Naive B cell (primary cell): ENCODE measurements at regions not wholly inside any gene's neighbourhood (a gene's known extent, or its start where the extent isn't known, plus 50 kb on each side); places are given as distances from the start of the nearest gene placed in this dataset.
"Not testable (repeated sequence)": the region's sequence is repeated elsewhere in the genome, so short reads cannot be mapped to it uniquely, and the experiment has no call there.

ENCODE experiments used
- ATAC-seq, 2 donors: fragments of 150-1000 bp; cut with Tn5 transposase; 2 replicates each; pipeline ENCODE4 v1.10.0; 2021; ENCODE audit warnings: low read depth in 2 of 2, mild to moderate bottlenecking in 2 of 2, moderate library complexity in 2 of 2
- DNase-seq: peaks from one replicate; pipeline ENCODE4 v3.0.0; 2022
- H3K27ac Mint-ChIP-seq, 6 donors: one replicate each; pipeline ENCODE4 v1.8.0; 2020 to 2022; ENCODE audit warnings: mild to moderate bottlenecking in 6 of 6, mixed read lengths in 6 of 6, moderate library complexity in 5 of 6, inconsistent platforms in 2 of 6
- H3K27me3 Mint-ChIP-seq, 3 donors: one replicate each; pipeline ENCODE4 v1.8.0; 2021 to 2022; ENCODE audit warnings: mixed read lengths in 3 of 3, mild to moderate bottlenecking in 1 of 3
- H3K36me3 Mint-ChIP-seq, 2 donors: one replicate each; pipeline ENCODE4 v1.8.0; 2020 to 2022; ENCODE audit warnings: mixed read lengths in 2 of 2, inconsistent platforms in 1 of 2, mild to moderate bottlenecking in 1 of 2
- H3K4me1 Mint-ChIP-seq, 3 donors: one replicate each; pipeline ENCODE4 v1.8.0; 2020 to 2022; ENCODE audit warnings: mixed read lengths in 3 of 3, inconsistent platforms in 1 of 3, mild to moderate bottlenecking in 1 of 3, moderate library complexity in 1 of 3
- H3K4me3 Mint-ChIP-seq, 8 donors: one replicate each; pipeline ENCODE4 v1.8.0; 2020 to 2022; ENCODE audit warnings: mild to moderate bottlenecking in 8 of 8, mixed read lengths in 8 of 8, moderate library complexity in 8 of 8, inconsistent platforms in 2 of 8
- H3K9me3 Mint-ChIP-seq, 7 donors: one replicate each; pipeline ENCODE4 v1.8.0; 2020 to 2022; ENCODE audit warnings: mixed read lengths in 7 of 7, mild to moderate bottlenecking in 5 of 7, inconsistent platforms in 2 of 7, moderate library complexity in 1 of 7

DNA sequence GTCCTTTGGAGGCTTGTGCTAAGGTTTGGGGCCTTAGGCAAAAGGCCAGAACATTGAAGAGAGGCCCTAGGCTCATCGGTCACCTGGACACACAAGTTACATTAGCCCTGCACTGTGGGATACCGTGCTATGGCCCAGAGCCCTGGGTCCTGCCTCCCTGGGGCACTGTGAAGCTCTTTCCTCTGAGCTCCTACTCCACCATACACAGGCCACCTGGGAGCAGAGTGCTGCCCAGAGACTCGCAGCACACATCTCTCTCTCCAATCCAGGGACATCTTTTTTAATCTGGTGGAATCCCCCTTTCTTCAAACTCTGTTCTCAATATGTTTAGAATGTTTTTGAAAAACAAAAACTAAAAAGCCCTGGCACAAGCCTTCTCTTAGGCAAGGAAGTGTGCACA is 314.2 kb upstream of the RGS6 start:
- Mint-ChIP-seq H3K4me3 (peak overlapping the region in 1 of 8 donors; percentile 30), H3K36me3 (peaks cover 40 to 46% of the 10 kb centered on the region in 2 donors), H3K9me3 (no peaks in the 10 kb centered on the region), H3K27me3 (no peaks in the 10 kb centered on the region), H3K4me1 (peaks cover 31 to 47% (median 40%) of the 10 kb centered on the region in 3 donors), H3K27ac (peak overlapping the region in 1 of 6 donors; percentile 59)
- ATAC-seq = no peak
- no peak for DNase-seq

DNA sequence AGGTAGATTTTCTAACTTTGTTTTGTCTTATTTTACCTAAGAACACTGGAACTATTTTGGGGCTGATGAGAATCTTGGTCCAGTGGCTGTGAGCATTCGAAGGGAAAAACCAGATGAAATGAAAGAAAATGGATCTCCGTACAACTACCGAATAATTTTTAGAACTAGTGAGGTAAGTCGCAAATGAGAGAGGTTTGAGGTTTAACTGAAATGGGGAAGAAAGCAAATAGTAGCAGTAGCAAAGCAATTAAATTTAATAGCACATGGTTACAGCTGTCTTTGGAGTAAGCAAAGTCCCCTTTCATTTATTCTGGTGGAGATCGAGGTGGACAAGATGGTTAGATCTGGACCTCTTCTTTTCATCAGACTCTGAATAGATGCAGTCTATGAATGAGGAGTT is 313.5 kb upstream of the RGS6 start:
- H3K27me3 Mint-ChIP-seq = no peaks in the 10 kb centered on the region
- H3K27ac Mint-ChIP-seq = peak overlapping the region in 1 of 6 donors; percentile 22
- H3K4me1 Mint-ChIP-seq = peaks cover 25 to 43% (median 35%) of the 10 kb centered on the region in 3 donors
- H3K36me3 Mint-ChIP-seq = peaks cover 43 to 53% of the 10 kb centered on the region in 2 donors
- DNase-seq = no peak
- no peaks in the 10 kb centered on the region for H3K9me3 Mint-ChIP-seq
- no peak for ATAC-seq
- H3K4me3 Mint-ChIP-seq = no peak overlapping the region

DNA sequence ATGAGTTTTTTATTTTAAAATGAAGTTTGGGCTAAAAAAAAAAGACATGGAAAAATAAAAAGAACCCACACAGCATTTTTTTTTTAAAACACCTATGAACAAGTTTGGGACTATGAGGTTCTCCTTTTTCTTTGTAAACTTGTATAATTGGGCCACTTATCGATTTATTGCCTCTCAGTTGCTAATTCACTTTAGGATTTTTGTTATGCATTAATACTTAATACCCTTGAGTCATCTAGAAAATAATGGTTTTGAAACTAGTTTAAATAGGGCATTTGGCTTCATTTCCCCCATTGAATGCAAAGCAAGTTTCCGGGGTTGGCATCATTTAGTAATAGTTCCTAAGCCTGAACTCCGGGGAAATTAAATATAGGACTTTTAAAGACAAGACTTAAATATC is 312.8 kb upstream of the RGS6 start:
- ATAC-seq (no peak), DNase-seq (no peak)
- Mint-ChIP-seq H3K36me3 (peaks cover 46 to 60% of the 10 kb centered on the region in 2 donors), H3K27me3 (no peaks in the 10 kb centered on the region), H3K4me1 (peaks cover 24 to 43% (median 34%) of the 10 kb centered on the region in 3 donors), H3K9me3 (no peaks in the 10 kb centered on the region), H3K27ac (peak overlapping the region in 1 of 6 donors; percentile 50), H3K4me3 (no peak overlapping the region)

DNA sequence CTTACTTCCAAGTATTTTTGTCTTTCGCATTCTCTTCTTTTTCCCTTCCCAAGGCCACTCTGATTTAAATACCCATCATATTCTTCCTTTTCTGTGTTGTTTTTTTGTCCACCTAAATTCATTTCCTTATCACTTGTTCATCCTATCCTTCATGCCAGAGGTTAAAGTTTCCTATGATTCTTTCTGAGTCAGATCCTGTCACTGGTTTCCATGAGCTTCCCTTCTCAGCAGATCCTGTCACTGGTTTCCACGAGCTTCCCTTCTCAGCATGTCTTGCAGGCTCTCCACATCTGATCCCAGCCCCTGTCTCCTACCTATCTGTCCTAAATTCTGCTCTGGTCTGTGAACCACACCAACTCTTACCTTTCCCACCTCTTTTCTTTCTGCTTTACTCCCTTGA is 311.8 kb upstream of the RGS6 start:
- Mint-ChIP-seq H3K4me1 (peaks cover 21 to 38% (median 30%) of the 10 kb centered on the region in 3 donors), H3K27me3 (no peaks in the 10 kb centered on the region)

DNA sequence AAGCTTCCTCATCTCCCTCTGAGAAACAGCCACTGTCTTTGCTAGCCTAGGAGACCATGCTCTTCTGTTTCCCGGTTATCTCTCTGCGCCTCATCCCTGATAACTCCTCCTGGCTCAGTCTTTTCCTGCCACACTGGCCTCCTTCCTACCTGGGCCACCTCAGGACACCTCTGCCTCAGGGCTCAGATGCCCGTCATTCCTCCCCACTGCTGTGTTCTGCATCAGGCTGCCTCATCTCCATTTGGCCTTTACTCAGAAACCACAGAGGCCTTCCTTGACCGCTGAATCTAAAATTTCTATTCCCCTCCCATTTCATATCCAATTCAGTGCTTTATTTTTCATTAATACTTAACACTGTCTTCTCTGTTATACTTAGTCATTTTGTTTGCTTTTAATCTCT is 311.0 kb upstream of the RGS6 start:
- no peak for ATAC-seq
- H3K9me3 Mint-ChIP-seq = no peaks in the 10 kb centered on the region
- H3K36me3 Mint-ChIP-seq = peaks cover 46 to 61% of the 10 kb centered on the region in 2 donors
- peak overlapping the region in 4 of 6 donors; percentile 32 to 83 (median 55) for H3K27ac Mint-ChIP-seq
- no peak overlapping the region for H3K4me3 Mint-ChIP-seq
- H3K4me1 Mint-ChIP-seq = peaks cover 12 to 31% (median 22%) of the 10 kb centered on the region in 3 donors
- DNase-seq = no peak
- no peaks in the 10 kb centered on the region for H3K27me3 Mint-ChIP-seq

More for the DNA sequence above, 311.8 kb upstream of the RGS6 start:
- ATAC-seq = no peak
- Mint-ChIP-seq H3K9me3 (no peaks in the 10 kb centered on the region), H3K4me3 (peak overlapping the region in 1 of 8 donors; percentile 70), H3K27ac (peak overlapping the region; percentile 6 to 88 (median 34)), H3K36me3 (peaks cover 45 to 60% of the 10 kb centered on the region in 2 donors)
- DNase-seq = no peak

DNA sequence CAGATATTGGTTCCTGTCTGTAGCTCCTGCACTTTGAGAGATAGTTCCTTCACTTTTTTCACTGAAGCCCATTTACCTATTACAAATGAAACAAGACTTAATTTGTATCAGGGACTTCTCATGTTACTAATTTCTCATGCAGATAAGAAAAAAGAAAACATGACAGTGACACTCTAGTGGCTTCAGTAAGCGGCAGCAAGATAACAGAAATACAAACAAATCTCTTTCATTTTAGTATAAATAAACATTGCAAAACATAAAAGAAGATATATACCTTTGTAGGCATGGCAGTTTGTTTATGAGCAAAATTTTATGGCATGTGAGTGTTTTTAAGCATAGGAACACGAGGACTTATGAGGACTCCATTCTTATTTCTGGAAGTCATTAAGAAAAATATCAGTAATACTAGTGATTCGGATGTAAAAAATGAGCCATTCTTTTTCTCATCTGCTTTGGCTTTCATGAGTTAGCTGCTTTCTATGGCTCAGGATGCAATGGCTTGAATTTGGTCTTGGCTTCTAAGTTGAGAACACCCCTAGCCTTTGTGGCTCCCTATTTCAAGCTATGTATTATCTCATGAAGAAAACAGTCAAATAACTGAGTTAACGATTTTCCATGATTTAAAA is 310.1 kb upstream of the RGS6 start:
- H3K27me3 Mint-ChIP-seq = no peaks in the 10 kb centered on the region
- H3K4me3 Mint-ChIP-seq = no peak overlapping the region
- DNase-seq = no peak
- no peak for ATAC-seq
- peaks cover 4 to 25% (median 14%) of the 10 kb centered on the region in 3 donors for H3K4me1 Mint-ChIP-seq
- no peaks in the 10 kb centered on the region for H3K9me3 Mint-ChIP-seq
- peak overlapping the region in 3 of 6 donors; percentile 15 to 60 (median 36) for H3K27ac Mint-ChIP-seq
- H3K36me3 Mint-ChIP-seq = peaks cover 39 to 61% of the 10 kb centered on the region in 2 donors

DNA sequence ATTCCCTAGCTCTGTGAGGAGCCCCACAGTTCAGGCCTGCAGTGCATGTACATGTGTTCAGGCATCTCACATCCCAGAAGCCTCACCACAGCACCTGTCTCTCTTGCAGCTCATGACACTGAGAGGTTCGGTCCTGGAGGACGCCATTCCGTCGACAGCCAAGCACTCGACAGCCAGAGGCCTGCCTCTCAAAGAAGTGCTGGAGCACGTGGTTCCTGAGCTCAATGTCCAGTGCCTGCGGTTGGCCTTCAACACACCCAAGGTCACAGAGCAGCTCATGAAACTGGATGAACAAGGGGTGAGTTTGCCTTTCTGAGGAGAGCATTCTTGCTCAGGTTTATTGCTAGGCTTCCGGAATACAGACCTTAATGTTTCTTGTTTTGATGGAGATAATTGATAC is 308.3 kb upstream of the RGS6 start:
- Mint-ChIP-seq H3K9me3 (peaks cover 0 to 2% (median 0%) of the 10 kb centered on the region in 7 donors), H3K27me3 (no peaks in the 10 kb centered on the region), H3K36me3 (peaks cover 43 to 58% of the 10 kb centered on the region in 2 donors), H3K4me1 (peaks cover 4 to 20% (median 7%) of the 10 kb centered on the region in 3 donors), H3K4me3 (no peak overlapping the region), H3K27ac (peak overlapping the region in 2 of 6 donors; percentile 60 to 78)
- ATAC-seq (no peak), DNase-seq (no peak)

DNA sequence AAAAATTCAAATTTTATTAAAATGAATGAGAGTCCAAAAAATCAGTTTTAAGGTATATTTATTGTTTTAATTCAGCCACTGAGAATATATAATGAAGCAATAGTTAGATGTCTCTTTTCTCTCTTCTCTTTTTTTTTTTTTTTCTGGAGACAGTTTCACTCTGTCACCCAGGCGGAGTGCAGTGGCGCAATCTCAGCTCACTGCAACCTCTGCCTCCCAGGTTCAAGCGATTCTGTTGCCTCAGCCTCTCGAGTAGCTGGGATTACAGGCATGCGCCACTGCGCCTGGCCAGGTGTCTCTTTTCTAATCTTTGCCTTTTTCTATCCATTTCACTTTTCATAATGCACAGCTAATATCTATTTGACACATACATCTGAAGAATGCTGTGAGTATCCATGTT is 307.1 kb upstream of the RGS6 start:
- Mint-ChIP-seq H3K36me3 (peaks cover 42 to 56% of the 10 kb centered on the region in 2 donors), H3K27ac (peak overlapping the region in 4 of 6 donors; percentile 12 to 52 (median 36)), H3K4me1 (peaks cover 4 to 20% (median 7%) of the 10 kb centered on the region in 3 donors), H3K9me3 (peaks cover 0 to 2% (median 0%) of the 10 kb centered on the region in 7 donors), H3K4me3 (no peak overlapping the region), H3K27me3 (no peaks in the 10 kb centered on the region)
- DNase-seq (no peak), ATAC-seq (no peak)

DNA sequence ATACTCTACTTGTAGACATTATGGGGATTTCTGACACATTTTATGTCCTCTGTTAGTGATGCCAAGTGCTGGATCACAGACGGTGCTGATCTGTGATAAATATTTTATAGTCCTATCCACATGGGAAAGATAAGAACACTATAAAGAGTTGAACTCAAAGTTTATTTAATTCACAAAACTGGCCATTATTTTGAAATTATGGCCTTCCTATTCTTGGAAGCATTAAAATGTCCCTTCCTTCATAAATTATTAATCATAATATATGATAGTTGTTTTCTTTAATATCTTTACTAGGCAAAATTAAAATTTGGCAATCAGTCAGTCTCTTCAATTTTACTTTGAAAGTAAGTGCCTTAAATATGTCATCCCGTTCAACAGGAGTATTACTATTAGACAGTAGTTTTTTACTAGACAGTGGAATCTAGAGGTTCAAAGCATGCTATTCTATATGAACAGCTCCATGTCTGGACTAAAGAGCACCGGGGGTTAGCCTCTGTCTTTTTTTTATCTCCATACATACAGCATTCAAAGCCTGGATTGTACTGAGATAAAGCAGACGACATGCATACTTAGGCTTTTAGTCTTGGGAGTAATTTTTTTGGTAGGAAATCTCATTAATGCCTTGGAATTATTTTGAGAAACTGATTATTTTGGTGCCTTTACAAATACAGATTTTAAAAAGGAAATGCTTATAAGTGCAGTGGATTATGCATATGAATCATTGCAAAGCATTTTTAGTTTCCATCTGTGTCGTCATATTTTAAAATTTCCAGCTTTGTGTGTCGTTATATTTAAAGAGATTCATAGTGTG is 306.1 kb upstream of the RGS6 start:
- peaks cover 38 to 47% of the 10 kb centered on the region in 2 donors for H3K36me3 Mint-ChIP-seq
- no peak for ATAC-seq
- H3K27me3 Mint-ChIP-seq = no peaks in the 10 kb centered on the region
- DNase-seq = no peak
- H3K9me3 Mint-ChIP-seq = peaks cover 0 to 5% (median 4%) of the 10 kb centered on the region in 7 donors
- H3K4me1 Mint-ChIP-seq = peaks cover 0 to 11% (median 4%) of the 10 kb centered on the region in 3 donors
- H3K4me3 Mint-ChIP-seq = no peak overlapping the region
- H3K27ac Mint-ChIP-seq = no peak overlapping the region

DNA sequence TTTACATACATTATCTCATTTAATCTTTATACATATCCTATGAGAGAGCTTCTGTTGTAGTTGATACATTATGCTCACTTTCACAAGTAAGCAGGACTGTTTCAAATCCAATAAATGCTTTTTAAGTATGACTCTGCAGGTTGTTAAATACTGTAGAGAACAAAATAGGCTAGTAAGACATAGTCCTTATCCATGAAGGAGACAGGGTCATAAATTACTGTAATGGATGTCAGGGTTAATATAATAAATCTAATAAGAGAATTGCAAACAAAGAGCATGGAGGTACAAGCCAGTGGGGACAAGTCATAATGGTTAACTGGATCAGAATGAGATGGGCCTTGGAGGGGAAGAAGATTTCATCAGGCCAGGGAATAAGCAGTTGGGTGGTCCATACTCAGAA is 303.8 kb upstream of the RGS6 start:
- H3K27me3 Mint-ChIP-seq = no peaks in the 10 kb centered on the region
- ATAC-seq (no peak), DNase-seq (no peak)
- H3K4me1 Mint-ChIP-seq = no peaks in the 10 kb centered on the region
- H3K9me3 Mint-ChIP-seq = peaks cover 0 to 6% (median 6%) of the 10 kb centered on the region in 7 donors
- H3K27ac Mint-ChIP-seq = peak overlapping the region in 2 of 6 donors; percentile 25 to 76
- H3K36me3 Mint-ChIP-seq = peaks cover 38 to 43% of the 10 kb centered on the region in 2 donors
- H3K4me3 Mint-ChIP-seq = no peak overlapping the region

DNA sequence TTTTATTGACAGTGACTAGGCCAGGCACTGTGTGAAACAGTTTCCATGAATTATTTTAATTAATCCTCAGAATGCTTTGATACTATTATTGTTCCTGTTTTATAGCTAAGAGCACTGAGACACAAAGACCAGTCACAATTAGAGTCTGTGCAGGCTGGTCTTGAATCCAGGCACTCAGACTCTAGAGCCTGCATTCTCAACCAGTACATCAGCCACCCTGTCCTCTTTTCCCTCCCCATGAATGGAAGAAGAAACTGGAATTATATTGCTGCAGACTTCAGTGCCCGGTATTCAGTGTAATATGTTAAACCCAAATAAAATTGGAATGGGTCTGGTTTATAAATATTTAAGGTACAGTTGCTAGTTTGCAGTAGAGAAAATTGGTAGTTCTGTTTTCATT is 303.0 kb upstream of the RGS6 start:
- H3K4me3 Mint-ChIP-seq = no peak overlapping the region
- DNase-seq = no peak
- no peaks in the 10 kb centered on the region for H3K4me1 Mint-ChIP-seq
- ATAC-seq = no peak
- H3K27me3 Mint-ChIP-seq = no peaks in the 10 kb centered on the region
- peak overlapping the region in 1 of 6 donors; percentile 11 for H3K27ac Mint-ChIP-seq
- peaks cover 38 to 46% of the 10 kb centered on the region in 2 donors for H3K36me3 Mint-ChIP-seq
- peaks cover 0 to 12% (median 11%) of the 10 kb centered on the region in 7 donors for H3K9me3 Mint-ChIP-seq

DNA sequence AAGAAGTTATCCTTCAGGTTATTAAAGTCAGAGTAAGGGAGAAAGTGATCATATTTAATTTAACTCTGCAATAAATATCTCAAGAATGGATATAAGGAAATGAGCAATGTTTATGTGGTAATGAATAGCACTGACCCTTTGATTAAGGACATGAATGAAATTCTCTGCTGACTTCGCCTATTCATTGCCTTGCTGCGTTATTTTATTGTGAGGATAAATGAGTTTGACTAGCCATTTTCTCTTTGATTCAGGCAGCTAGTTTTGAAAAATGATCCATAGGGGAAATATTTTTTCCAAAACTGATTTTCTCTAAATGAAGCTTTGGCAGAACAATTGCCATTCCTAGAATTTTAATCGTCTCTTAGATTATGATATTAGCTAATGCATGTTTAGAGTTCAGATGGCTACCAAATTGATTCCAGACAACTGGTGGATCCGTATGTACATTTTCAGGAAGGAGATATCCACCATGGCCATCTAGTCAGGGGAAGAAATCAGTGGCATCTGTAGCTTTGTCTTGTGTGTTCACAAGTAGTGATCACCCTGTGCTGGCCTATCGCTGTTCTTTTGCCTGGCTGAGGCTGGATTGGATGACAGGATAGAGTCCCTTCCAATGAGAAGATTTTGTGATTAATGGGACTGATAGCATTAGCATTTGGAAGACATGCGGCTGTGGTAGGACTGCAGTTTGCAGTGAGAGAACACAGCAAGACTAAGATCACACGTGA is 302.3 kb upstream of the RGS6 start:
- Mint-ChIP-seq H3K4me1 (no peaks in the 10 kb centered on the region), H3K4me3 (no peak overlapping the region), H3K27ac (peak overlapping the region in 2 of 6 donors; percentile 47 to 78), H3K36me3 (peaks cover 36 to 47% of the 10 kb centered on the region in 2 donors), H3K9me3 (peaks cover 0 to 12% (median 11%) of the 10 kb centered on the region in 7 donors), H3K27me3 (no peaks in the 10 kb centered on the region)
- DNase-seq (no peak), ATAC-seq (no peak)

DNA sequence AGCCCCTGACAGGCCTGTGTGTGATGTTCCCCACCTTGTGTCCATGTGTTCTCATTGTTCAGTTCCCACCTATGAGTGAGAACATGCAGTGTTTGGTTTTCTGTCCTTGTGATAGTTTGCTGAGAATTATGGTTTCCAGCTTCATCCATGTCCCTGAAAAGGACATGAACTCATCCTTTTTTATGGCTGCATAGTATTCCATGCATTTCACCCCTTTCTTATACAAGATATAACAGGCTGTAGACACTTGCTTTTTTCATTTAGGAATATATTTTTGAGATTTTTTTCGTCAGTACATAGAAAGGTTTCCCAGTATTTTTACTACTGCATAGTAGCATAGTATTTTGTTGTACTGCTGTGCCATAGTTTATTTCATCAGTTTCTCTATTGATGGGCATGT is 301.2 kb upstream of the RGS6 start:
- DNase-seq, H3K27ac Mint-ChIP-seq, H3K4me1 Mint-ChIP-seq, ATAC-seq, H3K27me3 Mint-ChIP-seq, H3K4me3 Mint-ChIP-seq: not testable (repeated sequence)
- Mint-ChIP-seq H3K9me3 (peaks cover 0 to 12% (median 11%) of the 10 kb centered on the region in 7 donors), H3K36me3 (peaks cover 36 to 46% of the 10 kb centered on the region in 2 donors)
